ACC112 (cell line): ENCODE measurements at regions not wholly inside any gene's neighbourhood (a gene's known extent, or its start where the extent isn't known, plus 50 kb on each side); places are given as distances from the start of the nearest gene placed in this dataset.

Experiments used
- H2AFZ ChIP-seq: fragments of 200-600 bp; sonication (generic); one replicate; pipeline ENCODE4 v1.6.0; 2017; ENCODE audit warnings: antibody characterized with exemption, low read length; ENCODE audit not compliant: unreplicated experiment
- H3K27ac ChIP-seq: fragments of 200-600 bp; sonication (generic); 2 replicates; pipeline ENCODE4 v1.5.1; 2014; ENCODE audit warnings: low read depth, mild to moderate bottlenecking, antibody characterized with exemption, low read length, moderate library complexity
- H3K27me3 ChIP-seq: fragments of 200-600 bp; sonication (generic); 2 replicates; pipeline ENCODE4 v1.6.1; 2014; ENCODE audit warnings: mild to moderate bottlenecking, antibody characterized with exemption, low read length, moderate library complexity, mixed read lengths; ENCODE audit not compliant: insufficient read depth
- H3K36me3 ChIP-seq: fragments of 200-600 bp; sonication (generic); 2 replicates; pipeline ENCODE4 v1.6.1; 2016; ENCODE audit warnings: mild to moderate bottlenecking, antibody characterized with exemption, low read length, moderate library complexity, mixed read lengths; ENCODE audit not compliant: insufficient read depth
- H3K4me1 ChIP-seq: fragments of 200-600 bp; sonication (generic); one replicate; pipeline ENCODE4 v1.6.1; 2016; ENCODE audit warnings: low read length, mixed read lengths; ENCODE audit not compliant: insufficient read depth, unreplicated experiment, control insufficient read depth
- H3K4me3 ChIP-seq: fragments of 200-600 bp; sonication (generic); 2 replicates; pipeline ENCODE4 v1.5.1; 2014; ENCODE audit warnings: mild to moderate bottlenecking, low read depth, low read length
- H3K79me2 ChIP-seq: fragments of 200-600 bp; sonication (generic); one replicate; pipeline ENCODE4 v1.6.0; 2016; ENCODE audit warnings: low read length; ENCODE audit not compliant: control insufficient read depth, unreplicated experiment, insufficient read depth

GRCh38 chr4:37001688-37002436 is 242.7 kb upstream of the NWD2 start:
- no peak overlapping the region for H3K27ac ChIP-seq
- H3K4me1 ChIP-seq, result no peaks in the 10 kb centered on the region
- H3K36me3 ChIP-seq, result no peaks in the 10 kb centered on the region
- H3K79me2 ChIP-seq, result no peaks in the 10 kb centered on the region
- H3K4me3 ChIP-seq, result no peak overlapping the region
- no peaks in the 10 kb centered on the region for H3K27me3 ChIP-seq
- no peak overlapping the region for H2AFZ ChIP-seq

GRCh38 chr4:37002625-37003024 is 241.9 kb upstream of the NWD2 start:
- Histone ChIP-seq H3K4me1 (no peaks in the 10 kb centered on the region), H3K27ac (no peak overlapping the region), H3K36me3 (no peaks in the 10 kb centered on the region), H3K4me3 (no peak overlapping the region), H3K27me3 (no peaks in the 10 kb centered on the region), H2AFZ (no peak overlapping the region), H3K79me2 (no peaks in the 10 kb centered on the region)

- Histone ChIP-seq H3K4me3 (no peak overlapping the region), H3K79me2 (no peaks in the 10 kb centered on the region), H2AFZ (no peak overlapping the region), H3K27me3 (no peaks in the 10 kb centered on the region), H3K4me1 (no peaks in the 10 kb centered on the region), H3K27ac (no peak overlapping the region), H3K36me3 (no peaks in the 10 kb centered on the region)
These were observed 236.3 kb upstream of the NWD2 start for GRCh38 chr4:37008199-37008598.

GRCh38 chr4:37014584-37014983 is 230.0 kb upstream of the NWD2 start:
- Histone ChIP-seq H2AFZ (no peak overlapping the region), H3K36me3 (no peaks in the 10 kb centered on the region), H3K4me1 (no peaks in the 10 kb centered on the region), H3K27ac (no peak overlapping the region), H3K27me3 (no peaks in the 10 kb centered on the region), H3K4me3 (no peak overlapping the region), H3K79me2 (no peaks in the 10 kb centered on the region)

- no peaks in the 10 kb centered on the region for H3K36me3 ChIP-seq
These were observed 229.2 kb upstream of the NWD2 start for GRCh38 chr4:37015391-37015790.

GRCh38 chr4:37023504-37023903 is 221.0 kb upstream of the NWD2 start:
- no peaks in the 10 kb centered on the region for H3K79me2 ChIP-seq
- no peaks in the 10 kb centered on the region for H3K27me3 ChIP-seq
- H3K27ac ChIP-seq, result no peak overlapping the region
- no peak overlapping the region for H2AFZ ChIP-seq
- H3K4me3 ChIP-seq, result no peak overlapping the region
- H3K4me1 ChIP-seq, result no peaks in the 10 kb centered on the region
- H3K36me3 ChIP-seq, result no peaks in the 10 kb centered on the region

More at GRCh38 chr4:37015391-37015790, 229.2 kb upstream of the NWD2 start:
- H3K79me2 ChIP-seq, result no peaks in the 10 kb centered on the region
- no peaks in the 10 kb centered on the region for H3K27me3 ChIP-seq
- no peaks in the 10 kb centered on the region for H3K4me1 ChIP-seq
- no peak overlapping the region for H2AFZ ChIP-seq
- H3K27ac ChIP-seq, result no peak overlapping the region
- H3K4me3 ChIP-seq, result no peak overlapping the region

GRCh38 chr4:37023996-37024395 is 220.5 kb upstream of the NWD2 start:
- Histone ChIP-seq H3K4me3 (no peak overlapping the region), H3K4me1 (no peaks in the 10 kb centered on the region), H2AFZ (no peak overlapping the region), H3K79me2 (no peaks in the 10 kb centered on the region), H3K27ac (no peak overlapping the region), H3K36me3 (no peaks in the 10 kb centered on the region), H3K27me3 (no peaks in the 10 kb centered on the region)

GRCh38 chr4:37040816-37041215 is 203.7 kb upstream of the NWD2 start:
- Histone ChIP-seq H3K27me3 (no peaks in the 10 kb centered on the region), H3K36me3 (no peaks in the 10 kb centered on the region), H2AFZ (no peak overlapping the region), H3K27ac (no peak overlapping the region), H3K4me1 (no peaks in the 10 kb centered on the region), H3K79me2 (no peaks in the 10 kb centered on the region), H3K4me3 (no peak overlapping the region)

- H3K36me3 ChIP-seq, result no peaks in the 10 kb centered on the region
- no peak overlapping the region for H3K4me3 ChIP-seq
- H3K27ac ChIP-seq, result no peak overlapping the region
- no peaks in the 10 kb centered on the region for H3K4me1 ChIP-seq
- H3K79me2 ChIP-seq, result no peaks in the 10 kb centered on the region
- H3K27me3 ChIP-seq, result no peaks in the 10 kb centered on the region
- no peak overlapping the region for H2AFZ ChIP-seq
These were observed 201.2 kb upstream of the NWD2 start for GRCh38 chr4:37043342-37043741.

GRCh38 chr4:37051111-37051510 is 193.4 kb upstream of the NWD2 start:
- Histone ChIP-seq H3K27ac (no peak overlapping the region), H3K27me3 (no peaks in the 10 kb centered on the region), H3K4me3 (no peak overlapping the region), H3K4me1 (no peaks in the 10 kb centered on the region), H3K79me2 (no peaks in the 10 kb centered on the region), H2AFZ (no peak overlapping the region), H3K36me3 (no peaks in the 10 kb centered on the region)

- H3K79me2 ChIP-seq, result no peaks in the 10 kb centered on the region
- H3K27ac ChIP-seq, result no peak overlapping the region
- H3K27me3 ChIP-seq, result no peaks in the 10 kb centered on the region
- H2AFZ ChIP-seq, result no peak overlapping the region
- H3K36me3 ChIP-seq, result no peaks in the 10 kb centered on the region
- H3K4me1 ChIP-seq, result no peaks in the 10 kb centered on the region
- no peak overlapping the region for H3K4me3 ChIP-seq
These were observed 192.7 kb upstream of the NWD2 start for GRCh38 chr4:37051866-37052265.
